Epithelial cell of esophagus (primary cell): ENCODE measurements at regions not wholly inside any gene's neighbourhood (a gene's known extent, or its start where the extent isn't known, plus 50 kb on each side); places are given as distances from the start of the nearest gene placed in this dataset.

Source experiments
- DNase-seq: peaks from one replicate; pipeline ENCODE4 v3.0.0; 2010; ENCODE audit warnings: low read depth
- H3K4me3 ChIP-seq: 2 replicates; pipeline ENCODE4 v1.5.1; 2011; ENCODE audit warnings: mild to moderate bottlenecking, low read length, control low read depth
- CTCF ChIP-seq: IDR thresholded peaks from 2 replicates; pipeline ENCODE4 v1.5.1; 2011; ENCODE audit warnings: low read depth, mild to moderate bottlenecking, low read length, control low read depth, inconsistent platforms; ENCODE audit not compliant: insufficient read depth; ENCODE audit errors: missing control alignments

GRCh38 chr1:105294838-105295237 lies 1545.1 kb downstream of the AMY1C start:
- no peak overlapping the region for H3K4me3 ChIP-seq
- no peak for DNase-seq
- TF ChIP-seq CTCF, result no peak

DNA sequence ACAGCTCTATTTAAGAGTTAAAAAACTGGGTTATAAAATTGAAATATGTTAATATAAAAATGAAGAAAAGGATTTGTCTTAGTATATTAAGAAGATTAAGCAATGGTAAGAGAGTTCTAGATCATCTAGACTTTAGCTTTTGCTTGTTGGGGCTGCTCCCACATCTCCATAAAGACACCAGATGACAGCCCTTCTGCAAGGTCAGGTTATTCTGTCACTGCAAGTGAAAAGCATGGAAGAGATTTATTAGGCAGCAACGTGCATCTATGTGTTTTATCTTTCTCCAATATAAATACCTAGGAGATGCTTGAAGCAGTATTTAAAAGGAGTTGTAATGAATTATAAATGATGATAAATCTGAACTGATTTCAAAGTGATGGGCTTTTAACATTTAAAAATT lies 1560.4 kb downstream of the AMY1C start:
- no peak overlapping the region for H3K4me3 ChIP-seq
- DNase-seq, result no peak
- no peak for TF ChIP-seq CTCF

- H3K4me3 ChIP-seq, result no peak overlapping the region
- no peak for TF ChIP-seq CTCF
- no peak for DNase-seq
Measured at GRCh38 chr1:105317976-105318375, 1568.3 kb downstream of the AMY1C start.

DNA sequence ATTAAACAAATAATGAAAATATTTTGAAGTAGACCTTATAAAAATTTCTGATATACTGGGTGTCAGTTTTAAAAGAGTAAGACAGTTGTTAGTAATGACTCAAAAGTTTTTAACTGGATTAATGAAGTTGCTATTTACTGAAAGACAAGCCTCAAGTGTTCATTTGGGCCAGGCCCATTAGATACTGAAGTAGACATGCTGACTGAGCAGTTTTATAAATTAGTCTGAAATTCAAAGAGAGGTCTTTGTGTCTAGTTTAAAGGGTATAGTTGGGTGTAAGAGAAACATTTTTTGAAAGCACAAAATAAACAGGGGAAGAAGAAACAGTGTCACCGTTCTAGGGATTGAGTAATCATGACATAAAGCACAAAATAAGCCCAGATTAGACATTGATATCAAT lies 1577.2 kb downstream of the AMY1C start:
- H3K4me3 ChIP-seq, result no peak overlapping the region
- no peak for DNase-seq
- TF ChIP-seq CTCF, result no peak

DNA sequence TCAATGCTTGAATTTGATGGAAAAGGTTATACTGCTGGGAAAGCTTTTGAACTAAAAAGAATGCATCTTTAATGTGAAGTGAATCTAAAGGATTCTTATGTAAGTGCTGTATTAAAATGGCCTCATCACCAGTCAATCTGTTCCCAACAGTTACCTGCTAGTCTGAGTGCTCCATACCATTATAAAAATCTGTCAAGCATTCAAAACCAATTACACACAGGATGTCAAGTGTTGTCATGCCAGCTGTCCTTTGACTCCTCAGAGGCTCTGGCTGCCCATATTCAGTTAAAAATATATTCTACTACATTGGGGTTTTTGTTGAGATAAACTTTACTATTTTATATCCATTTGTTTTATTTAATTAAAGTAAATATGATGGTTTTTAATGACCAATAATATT lies 1587.7 kb downstream of the AMY1C start:
- TF ChIP-seq CTCF, result no peak
- no peak overlapping the region for H3K4me3 ChIP-seq
- no peak for DNase-seq

- no peak for TF ChIP-seq CTCF
- DNase-seq, result no peak
Measured at GRCh38 chr1:105343317-105343716, 1593.6 kb downstream of the AMY1C start.

DNA sequence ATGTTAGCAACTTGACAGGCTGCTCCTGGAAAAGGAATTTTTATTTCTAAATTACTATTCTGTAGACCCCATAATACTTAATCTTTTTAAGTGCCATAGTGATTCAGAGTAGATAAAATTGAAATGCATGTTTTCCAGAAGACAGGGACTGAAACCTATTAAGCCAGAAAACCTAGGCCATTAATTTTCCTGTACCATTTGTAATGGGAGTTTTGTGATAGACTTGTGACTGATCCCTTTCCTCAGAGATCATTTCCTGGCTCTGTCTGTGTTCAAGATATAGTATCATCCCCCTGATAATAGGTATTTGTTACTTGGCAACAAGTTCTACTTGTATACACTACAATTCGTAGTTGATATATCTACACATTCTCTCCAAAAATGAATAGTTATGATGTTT lies 1609.8 kb downstream of the AMY1C start:
- no peak for TF ChIP-seq CTCF
- no peak overlapping the region for H3K4me3 ChIP-seq
- no peak for DNase-seq

More at GRCh38 chr1:105343317-105343716, 1593.6 kb downstream of the AMY1C start:
- H3K4me3 ChIP-seq, result no peak overlapping the region
